Gastroesophageal sphincter (tissue), 4 donors: ENCODE measurements at regions not wholly inside any gene's neighbourhood (a gene's known extent, or its start where the extent isn't known, plus 50 kb on each side); places are given as distances from the start of the nearest gene placed in this dataset.

ENCODE experiments used
- ATAC-seq: fragments of 150-250 bp; one replicate; pipeline ENCODE4 v1.9.1; 2016; ENCODE audit warnings: mild to moderate bottlenecking, moderate library complexity
- H3K27ac ChIP-seq, 4 donors: fragments of 200-600 bp; sonication (generic) in 3 of 4; 1 replicate in 3 of 4; 2 replicates in 1 of 4; pipeline ENCODE4 v1.5.1; 2016 to 2019
- H3K27me3 ChIP-seq: fragments of 200-600 bp; sonication (generic); one replicate; pipeline ENCODE4 v1.5.1; 2019
- H3K36me3 ChIP-seq, 2 donors: fragments of 200-600 bp; sonication (generic); one replicate each; pipeline ENCODE4 v1.5.1; 2019; ENCODE audit warnings: control low read depth in 1 of 2
- H3K4me1 ChIP-seq, 3 donors: fragments of 200-600 bp; sonication (generic); 1 replicate in 2 of 3; 2 replicates in 1 of 3; pipeline ENCODE4 v1.5.1; 2016 to 2019; ENCODE audit warnings: control low read depth in 2 of 3
- H3K4me3 ChIP-seq, 2 donors: fragments of 200-600 bp; sonication (generic); one replicate each; pipeline ENCODE4 v1.5.1; 2019; ENCODE audit warnings: mild to moderate bottlenecking in 1 of 2, moderate library complexity in 1 of 2
- H3K9me3 ChIP-seq, 3 donors: fragments of 200-600 bp; sonication (generic); one replicate each; pipeline ENCODE4 v1.5.1; 2017 to 2019; ENCODE audit warnings: control low read depth in 2 of 3
- EP300 ChIP-seq: sonication (generic); formaldehyde crosslinking; IDR thresholded peaks from one replicate; pipeline ENCODE4 v1.6.1; 2017; ENCODE audit warnings: antibody characterized with exemption, mild to moderate bottlenecking
- POLR2A ChIP-seq, 2 donors: fragments of 450-650 bp; IDR thresholded peaks; one replicate each; pipeline ENCODE4 v1.6.1; 2017; ENCODE audit warnings: antibody characterized with exemption in 2 of 2, mild to moderate bottlenecking in 2 of 2, moderate library complexity in 1 of 2
- POLR2AphosphoS5 ChIP-seq: sonication (generic); formaldehyde crosslinking; IDR thresholded peaks from one replicate; pipeline ENCODE4 v1.6.1; 2017; ENCODE audit warnings: antibody characterized with exemption
- WGBS, 2 donors: methylation state at CpG; one replicate each; pipeline ENCODE4 v1.1.5; 2018; ENCODE audit warnings: low coverage in 1 of 2; 5-methylcytosine and 5-hydroxymethylcytosine counted together
- TF ChIP-seq, protein P1 (sequence below), 4 experiments: fragments of 200-600 bp in 2 of 4; fragments of 450-650 bp in 2 of 4; sonication (generic) in 1 of 4; IDR thresholded peaks; one replicate each; pipeline ENCODE4 v1.5.1; 2017 to 2019; ENCODE audit warnings: antibody characterized with exemption in 4 of 4, mild to moderate bottlenecking in 2 of 4, moderate library complexity in 2 of 4

GRCh38 chr9:109604781-109605180, 106.7 kb upstream of the PTPN3 start:
- no peak for ATAC-seq
- Histone ChIP-seq H3K27me3 (no peaks in the 10 kb centered on the region), H3K36me3 (no peaks in the 10 kb centered on the region), H3K9me3 (peaks cover 0 to 5% (median 0%) of the 10 kb centered on the region in 3 donors), H3K27ac (no peak overlapping the region), H3K4me3 (no peak overlapping the region), H3K4me1 (no peaks in the 10 kb centered on the region)
- 63 to 77% methylated on average over 1 of the region's 1 CpG for WGBS, 2 donors
- TF ChIP-seq EP300, result no peak
- no peak for TF ChIP-seq POLR2AphosphoS5
- TF ChIP-seq POLR2A (IDR thresholded peaks at IDR 0.05), result no peak
- TF ChIP-seq, protein P1, sequence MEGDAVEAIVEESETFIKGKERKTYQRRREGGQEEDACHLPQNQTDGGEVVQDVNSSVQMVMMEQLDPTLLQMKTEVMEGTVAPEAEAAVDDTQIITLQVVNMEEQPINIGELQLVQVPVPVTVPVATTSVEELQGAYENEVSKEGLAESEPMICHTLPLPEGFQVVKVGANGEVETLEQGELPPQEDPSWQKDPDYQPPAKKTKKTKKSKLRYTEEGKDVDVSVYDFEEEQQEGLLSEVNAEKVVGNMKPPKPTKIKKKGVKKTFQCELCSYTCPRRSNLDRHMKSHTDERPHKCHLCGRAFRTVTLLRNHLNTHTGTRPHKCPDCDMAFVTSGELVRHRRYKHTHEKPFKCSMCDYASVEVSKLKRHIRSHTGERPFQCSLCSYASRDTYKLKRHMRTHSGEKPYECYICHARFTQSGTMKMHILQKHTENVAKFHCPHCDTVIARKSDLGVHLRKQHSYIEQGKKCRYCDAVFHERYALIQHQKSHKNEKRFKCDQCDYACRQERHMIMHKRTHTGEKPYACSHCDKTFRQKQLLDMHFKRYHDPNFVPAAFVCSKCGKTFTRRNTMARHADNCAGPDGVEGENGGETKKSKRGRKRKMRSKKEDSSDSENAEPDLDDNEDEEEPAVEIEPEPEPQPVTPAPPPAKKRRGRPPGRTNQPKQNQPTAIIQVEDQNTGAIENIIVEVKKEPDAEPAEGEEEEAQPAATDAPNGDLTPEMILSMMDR (IDR thresholded peaks at IDR 0.05), result no peak

DNA sequence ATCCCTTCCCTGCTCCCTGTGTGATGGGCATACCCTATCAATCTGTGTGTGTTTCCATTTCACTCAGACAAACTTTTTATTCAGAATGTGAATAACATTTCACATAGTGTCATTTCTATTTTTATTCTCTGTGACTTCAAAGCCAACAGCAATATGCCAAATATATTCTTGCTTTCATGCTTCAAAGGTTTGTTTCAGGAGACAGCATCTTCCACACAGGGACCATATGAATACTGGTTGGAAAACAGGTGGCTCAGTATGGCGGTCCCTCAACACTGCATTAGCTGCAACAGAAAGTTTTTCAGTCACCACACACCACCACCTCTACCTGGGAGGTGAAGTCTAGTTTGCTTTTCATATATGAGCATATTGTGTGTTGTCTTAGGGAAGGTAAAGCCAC, 111.0 kb upstream of the PTPN3 start:
- H3K4me1 ChIP-seq, result no peaks in the 10 kb centered on the region
- no peak overlapping the region for H3K27ac ChIP-seq
- 100% methylated on average over 1 of the region's 1 CpG for WGBS, 2 donors
- H3K9me3 ChIP-seq, result no peaks in the 10 kb centered on the region
- H3K4me3 ChIP-seq, result no peak overlapping the region
- ATAC-seq, result no peak
- no peaks in the 10 kb centered on the region for H3K27me3 ChIP-seq
- no peak for TF ChIP-seq POLR2AphosphoS5
- TF ChIP-seq EP300, result no peak
- TF ChIP-seq, protein P1 (IDR thresholded peaks at IDR 0.05), result no peak
- no peak for TF ChIP-seq POLR2A (IDR thresholded peaks at IDR 0.05)
- no peaks in the 10 kb centered on the region for H3K36me3 ChIP-seq

DNA sequence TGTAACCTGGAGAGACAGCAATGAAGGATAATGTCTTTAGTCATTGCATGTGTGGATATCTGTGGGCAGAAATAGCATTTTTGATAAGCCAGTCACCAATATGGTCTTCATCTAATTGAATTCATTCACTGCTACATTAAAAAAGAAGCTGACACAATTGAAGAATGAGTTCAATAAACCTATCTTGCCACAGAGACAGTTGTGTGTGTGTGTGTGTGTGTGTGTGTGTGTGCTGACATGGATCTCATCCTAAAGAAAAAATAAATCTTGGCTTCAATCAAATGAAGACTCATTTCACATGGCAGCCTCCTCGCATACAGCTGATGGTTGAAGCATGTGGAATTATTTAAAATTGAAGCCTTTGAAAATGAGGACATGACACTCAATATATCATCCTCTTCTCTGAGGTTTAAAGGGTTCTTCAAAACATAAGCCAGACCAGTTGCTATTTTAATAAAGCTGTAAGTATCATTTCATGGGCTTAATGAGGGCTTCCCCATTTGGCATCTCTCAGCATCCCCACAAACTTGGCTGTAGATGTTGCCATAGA, 118.5 kb upstream of the PTPN3 start:
- no peak for ATAC-seq
- 64 to 83% methylated on average over 1 of the region's 1 CpG for WGBS, 2 donors
- no peak overlapping the region for H3K4me3 ChIP-seq
- no peak for TF ChIP-seq EP300
- TF ChIP-seq POLR2A (IDR thresholded peaks at IDR 0.05), result no peak
- TF ChIP-seq POLR2AphosphoS5, result no peak
- TF ChIP-seq, protein P1 (IDR thresholded peaks at IDR 0.05), result no peak
- peaks cover 0 to 14% (median 0%) of the 10 kb centered on the region in 3 donors for H3K9me3 ChIP-seq
- no peak overlapping the region for H3K27ac ChIP-seq
- H3K4me1 ChIP-seq, result no peaks in the 10 kb centered on the region
- H3K27me3 ChIP-seq, result no peaks in the 10 kb centered on the region
- H3K36me3 ChIP-seq, result no peaks in the 10 kb centered on the region

DNA sequence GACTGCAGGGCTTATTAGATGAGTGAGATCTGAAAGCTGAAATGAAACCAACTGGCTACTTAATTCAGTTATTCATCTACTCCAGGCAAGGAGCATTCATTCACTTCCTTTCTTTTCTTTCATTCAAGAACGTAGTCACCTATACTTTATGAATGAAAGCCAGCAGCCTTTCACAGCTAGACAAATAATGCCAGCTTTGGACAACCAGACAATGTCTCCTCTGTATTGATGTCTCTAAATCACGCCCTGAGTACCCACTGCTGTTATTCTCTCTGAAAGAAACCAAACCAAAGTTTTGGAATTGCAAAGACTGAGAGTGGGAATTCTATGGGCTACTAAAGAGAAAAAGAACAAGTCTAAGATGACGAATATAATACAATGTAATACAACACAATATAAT, 121.2 kb upstream of the PTPN3 start:
- Histone ChIP-seq H3K9me3 (peaks cover 0 to 14% (median 0%) of the 10 kb centered on the region in 3 donors), H3K36me3 (no peaks in the 10 kb centered on the region), H3K4me1 (no peaks in the 10 kb centered on the region), H3K4me3 (no peak overlapping the region), H3K27ac (no peak overlapping the region), H3K27me3 (no peaks in the 10 kb centered on the region)
- TF ChIP-seq, protein P1 (IDR thresholded peaks at IDR 0.05), result no peak
- no peak for TF ChIP-seq POLR2A (IDR thresholded peaks at IDR 0.05)
- TF ChIP-seq POLR2AphosphoS5, result no peak
- no peak for TF ChIP-seq EP300
- no peak for ATAC-seq
- WGBS, 2 donors, result 51 to 68% methylated on average over 2 to 3 of the region's 3 CpGs

DNA sequence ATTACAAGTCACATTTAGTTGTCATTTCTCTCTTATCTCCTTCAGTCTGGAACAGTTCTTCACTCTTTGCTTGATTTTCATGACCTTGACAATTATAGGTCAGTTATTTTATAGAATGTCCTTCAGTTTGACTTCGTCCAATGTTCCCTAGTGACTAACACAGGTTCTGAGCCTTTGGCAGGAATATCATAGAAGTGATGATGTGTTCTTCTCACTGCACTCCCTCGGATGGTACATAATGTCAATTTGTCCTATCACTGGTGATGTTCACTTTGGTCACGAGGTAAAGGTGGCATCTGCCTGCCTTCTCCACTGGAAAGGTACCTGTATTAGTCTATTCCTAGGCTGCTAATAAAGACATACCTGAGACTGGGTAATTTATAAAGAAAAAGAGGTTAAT, 126.0 kb upstream of the PTPN3 start:
- 89 to 94% methylated on average over 1 to 3 of the region's 3 CpGs for WGBS, 2 donors
- Histone ChIP-seq H3K36me3 (no peaks in the 10 kb centered on the region), H3K9me3 (no peaks in the 10 kb centered on the region), H3K4me1 (no peaks in the 10 kb centered on the region), H3K27ac (no peak overlapping the region), H3K27me3 (no peaks in the 10 kb centered on the region), H3K4me3 (no peak overlapping the region)
- TF ChIP-seq, protein P1 (IDR thresholded peaks at IDR 0.05), result no peak
- TF ChIP-seq EP300 (no peak), POLR2AphosphoS5 (no peak), POLR2A (IDR thresholded peaks at IDR 0.05) (no peak)
- no peak for ATAC-seq
